IMR-90 (cell line): ENCODE measurements at regions not wholly inside any gene's neighbourhood (a gene's known extent, or its start where the extent isn't known, plus 50 kb on each side); places are given as distances from the start of the nearest gene placed in this dataset.

Source experiments
- CEBPB ChIP-seq: IDR thresholded peaks from 2 replicates; pipeline ENCODE4 v1.6.1; 2012; ENCODE audit warnings: low read depth, low read length, improper control_type of control experiment
- CTCF ChIP-seq: conservative IDR thresholded peaks from 2 replicates; pipeline ENCODE4 v1.5.1; 2012; ENCODE audit warnings: mild to moderate bottlenecking, low read depth, low read length, improper control_type of control experiment
- MXI1 ChIP-seq: IDR thresholded peaks from 2 replicates; pipeline ENCODE4 v1.6.1; 2012; ENCODE audit warnings: low read depth, mild to moderate bottlenecking, low read length, moderate library complexity, borderline replicate concordance
- POLR2A ChIP-seq: IDR thresholded peaks from 2 replicates; pipeline ENCODE4 v1.6.1; 2012; ENCODE audit warnings: mild to moderate bottlenecking, low read depth, low read length
- RAD21 ChIP-seq: IDR thresholded peaks from 2 replicates; pipeline ENCODE4 v1.6.1; 2012; ENCODE audit warnings: low read length, improper control_type of control experiment
- RCOR1 ChIP-seq: IDR thresholded peaks from 2 replicates; pipeline ENCODE4 v1.6.1; 2012; ENCODE audit warnings: mild to moderate bottlenecking, low read length, improper control_type of control experiment; ENCODE audit not compliant: insufficient replicate concordance
- RFX5 ChIP-seq: IDR thresholded peaks from 2 replicates; pipeline ENCODE4 v1.8.0; 2012; ENCODE audit warnings: low read depth, mild to moderate bottlenecking, low read length, moderate library complexity
- TF ChIP-seq, protein P1 (sequence below): fragments of 150-350 bp; IDR thresholded peaks from 2 replicates; pipeline ENCODE4 v1.6.1; 2017; ENCODE audit warnings: mild to moderate bottlenecking, antibody characterized with exemption, low read length, low read depth

GRCh38 chr1:30011970-30012369, 711.4 kb downstream of the MATN1 start:
- no peak for TF ChIP-seq RFX5
- no peak for TF ChIP-seq CTCF
- TF ChIP-seq RCOR1, result no peak
- TF ChIP-seq POLR2A, result no peak
- TF ChIP-seq MXI1, result no peak
- no peak for TF ChIP-seq RAD21
- TF ChIP-seq CEBPB, result no peak
- TF ChIP-seq, protein P1, sequence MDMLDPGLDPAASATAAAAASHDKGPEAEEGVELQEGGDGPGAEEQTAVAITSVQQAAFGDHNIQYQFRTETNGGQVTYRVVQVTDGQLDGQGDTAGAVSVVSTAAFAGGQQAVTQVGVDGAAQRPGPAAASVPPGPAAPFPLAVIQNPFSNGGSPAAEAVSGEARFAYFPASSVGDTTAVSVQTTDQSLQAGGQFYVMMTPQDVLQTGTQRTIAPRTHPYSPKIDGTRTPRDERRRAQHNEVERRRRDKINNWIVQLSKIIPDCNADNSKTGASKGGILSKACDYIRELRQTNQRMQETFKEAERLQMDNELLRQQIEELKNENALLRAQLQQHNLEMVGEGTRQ, result no peak
